Lower lobe of right lung (tissue), 2 donors: ENCODE measurements at regions not wholly inside any gene's neighbourhood (a gene's known extent, or its start where the extent isn't known, plus 50 kb on each side); places are given as distances from the start of the nearest gene placed in this dataset.

ENCODE experiments used
- ATAC-seq, 2 donors: fragments of 200-7000 bp; cut with Tn5 transposase; one replicate each; pipeline ENCODE4 v1.9.1; 2020 to 2022; ENCODE audit warnings: mild to moderate bottlenecking in 2 of 2, moderate library complexity in 2 of 2
- DNase-seq: peaks from one replicate; pipeline ENCODE4 v3.0.0-alpha.2; 2020
- H3K27ac ChIP-seq: fragments of 200-600 bp; one replicate; pipeline ENCODE4 v1.8.0; 2022
- H3K27me3 ChIP-seq: fragments of 200-600 bp; one replicate; pipeline ENCODE4 v1.8.0; 2022; ENCODE audit warnings: low read depth
- H3K36me3 ChIP-seq: fragments of 200-600 bp; one replicate; pipeline ENCODE4 v1.8.0; 2022; ENCODE audit warnings: mild to moderate bottlenecking
- H3K4me1 ChIP-seq: fragments of 200-600 bp; one replicate; pipeline ENCODE4 v1.8.0; 2022
- H3K4me3 ChIP-seq: fragments of 200-600 bp; one replicate; pipeline ENCODE4 v1.8.0; 2022; ENCODE audit warnings: mild to moderate bottlenecking
- H3K9me3 ChIP-seq: fragments of 200-600 bp; one replicate; pipeline ENCODE4 v1.8.0; 2022
- CTCF ChIP-seq: fragments of 200-600 bp; IDR thresholded peaks from one replicate; pipeline ENCODE4 v1.8.0; 2022; ENCODE audit warnings: antibody characterized with exemption, mild to moderate bottlenecking
- intact Hi-C: fragments of 100-400 bp; cut with DNase I; formaldehyde crosslinking; loops from one replicate; pipeline ENCODE4 v1.11.0; 2022
- donor health status: DM: no; HTN: yes; CAD: no; lungs with severe emphysema.

GRCh38 chr4:144903953-144904711 lies 193.9 kb downstream of the ANAPC10 start:
- Histone ChIP-seq H3K27ac (no peak overlapping the region), H3K36me3 (no peaks in the 10 kb centered on the region), H3K9me3 (no peaks in the 10 kb centered on the region), H3K4me1 (no peaks in the 10 kb centered on the region), H3K27me3 (no peaks in the 10 kb centered on the region), H3K4me3 (no peak overlapping the region)
- DNase-seq, result no peak
- no peak for TF ChIP-seq CTCF
- no peak for ATAC-seq
- intact Hi-C loops, result no loop called here

GRCh38 chr4:144905286-144905685 lies 192.7 kb downstream of the ANAPC10 start:
- H3K27ac ChIP-seq, result no peak overlapping the region
- no peaks in the 10 kb centered on the region for H3K4me1 ChIP-seq
- no peaks in the 10 kb centered on the region for H3K9me3 ChIP-seq
- H3K36me3 ChIP-seq, result no peaks in the 10 kb centered on the region
- no peaks in the 10 kb centered on the region for H3K27me3 ChIP-seq
- no peak for ATAC-seq
- TF ChIP-seq CTCF, result no peak
- intact Hi-C loops, result no loop called here
- no peak overlapping the region for H3K4me3 ChIP-seq
- DNase-seq, result no peak

- H3K27ac ChIP-seq, result no peak overlapping the region
- no peaks in the 10 kb centered on the region for H3K4me1 ChIP-seq
- no peaks in the 10 kb centered on the region for H3K9me3 ChIP-seq
- no peaks in the 10 kb centered on the region for H3K36me3 ChIP-seq
- no peak for DNase-seq
- peak in 1 of 2 donors; percentile 39 for ATAC-seq
- intact Hi-C loops, result no loop called here
- TF ChIP-seq CTCF, result no peak
- no peak overlapping the region for H3K4me3 ChIP-seq
- H3K27me3 ChIP-seq, result no peaks in the 10 kb centered on the region
Observed at GRCh38 chr4:144906181-144906925, 191.6 kb downstream of the ANAPC10 start.

DNA sequence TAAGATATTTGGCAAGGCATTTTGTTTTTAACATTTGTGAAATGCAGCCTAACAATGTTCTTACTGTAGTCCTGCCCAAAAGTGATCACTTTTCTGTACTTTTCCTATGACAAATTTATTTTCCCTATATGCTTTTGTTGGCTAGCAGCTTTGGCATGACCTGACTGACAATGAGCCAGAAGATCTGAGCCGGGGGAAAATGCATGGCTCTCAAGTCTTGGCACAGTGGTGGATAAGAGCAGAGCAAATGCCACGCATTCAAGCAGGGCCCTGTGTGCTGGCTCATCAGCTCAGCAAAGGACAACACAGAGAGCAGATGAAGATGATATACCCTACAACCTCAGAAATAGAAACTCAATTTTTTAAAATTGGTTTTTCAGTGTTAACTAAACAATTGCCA lies 187.3 kb downstream of the ANAPC10 start:
- intact Hi-C loops, result no loop called here
- TF ChIP-seq CTCF, result no peak

More for the DNA sequence above, 187.3 kb downstream of the ANAPC10 start:
- Histone ChIP-seq H3K4me3 (no peak overlapping the region), H3K9me3 (no peaks in the 10 kb centered on the region), H3K27ac (no peak overlapping the region), H3K27me3 (no peaks in the 10 kb centered on the region), H3K36me3 (no peaks in the 10 kb centered on the region), H3K4me1 (no peaks in the 10 kb centered on the region)
- ATAC-seq, result no peak
- DNase-seq, result no peak
